H1 (cell line): ENCODE measurements at regions not wholly inside any gene's neighbourhood (a gene's known extent, or its start where the extent isn't known, plus 50 kb on each side); places are given as distances from the start of the nearest gene placed in this dataset.

Experiments used
- CTCF ChIA-PET: fragments of 300-600 bp; sonication (Branson Sonifier 250); formaldehyde crosslinking; loops from one replicate; lab custom pipeline; 2021; ENCODE audit not compliant: partially characterized antibody; lab: Charles Lee
- POLR2A ChIA-PET: fragments of 300-600 bp; sonication (Branson Sonifier 250); formaldehyde crosslinking; loops from one replicate; lab custom pipeline; 2021; ENCODE audit warnings: inconsistent platforms; ENCODE audit not compliant: partially characterized antibody; lab: Charles Lee
- DNase-seq, 2 experiments: peaks; one replicate each; pipeline versions ENCODE4 v3.0.0 to v3.0.0-alpha.2; 2010 to 2022; ENCODE audit warnings: low spot score in 2 of 2, low read depth in 1 of 2, mixed read lengths in 1 of 2
- FAIRE-seq: peaks from 2 replicates; lab custom pipeline; 2011; peaks lifted over from hg19 to GRCh38; lab: Jason Lieb, UNC
- H2AFZ ChIP-seq: 2 replicates; pipeline ENCODE4 v1.8.1; 2012; ENCODE audit warnings: low read length, inconsistent platforms
- H2AK5ac ChIP-seq: 2 replicates; pipeline ENCODE4 v1.6.1; 2013; ENCODE audit warnings: low read depth, low read length
- H2BK120ac ChIP-seq: replicated peaks from 2 replicates; pipeline ENCODE3; 2013; ENCODE audit warnings: low read depth, low read length, inconsistent platforms
- H2BK12ac ChIP-seq: 2 replicates; pipeline ENCODE4 v1.6.1; 2013; ENCODE audit warnings: low read depth, low read length
- H2BK15ac ChIP-seq: 2 replicates; pipeline ENCODE4 v1.6.1; 2013; ENCODE audit warnings: low read length
- H2BK20ac ChIP-seq: 2 replicates; pipeline ENCODE4 v1.6.1; 2013; ENCODE audit warnings: low read length
- H2BK5ac ChIP-seq: 2 replicates; pipeline ENCODE4 v1.6.1; 2013; ENCODE audit warnings: low read depth, low read length
- H3K14ac ChIP-seq: 2 replicates; pipeline ENCODE4 v1.6.1; 2013; ENCODE audit warnings: inconsistent platforms; ENCODE audit not compliant: insufficient read length
- H3K18ac ChIP-seq: 2 replicates; pipeline ENCODE4 v1.6.1; 2013; ENCODE audit warnings: low read length; ENCODE audit errors: extremely low read depth
- H3K23ac ChIP-seq: 2 replicates; pipeline ENCODE4 v1.6.1; 2013; ENCODE audit warnings: inconsistent platforms; ENCODE audit not compliant: insufficient read length
- H3K23me2 ChIP-seq: 2 replicates; pipeline ENCODE4 v1.6.1; 2013; ENCODE audit warnings: low read depth, low read length
- H3K27ac ChIP-seq: 2 replicates; pipeline ENCODE4 v1.6.1; 2011; ENCODE audit warnings: low read depth, low read length, inconsistent platforms
- H3K27me3 ChIP-seq, 4 experiments: replicated peaks in 1 of 4; 1 replicate in 1 of 4; 2 replicates in 3 of 4; pipeline versions ENCODE4 v1.6.1 to v1.8.1; 2011 to 2013; ENCODE audit warnings: low read length in 3 of 4, mild to moderate bottlenecking in 3 of 4, inconsistent platforms in 2 of 4, mixed read lengths in 2 of 4, moderate library complexity in 1 of 4; ENCODE audit not compliant: control insufficient read depth in 3 of 4, insufficient read depth in 3 of 4; ENCODE audit errors: extremely low read depth in 1 of 4
- H3K36me3 ChIP-seq, 4 experiments: 2 replicates each; pipeline versions ENCODE4 v1.6.1 to v1.8.1; 2011 to 2013; ENCODE audit warnings: mild to moderate bottlenecking in 4 of 4, low read length in 3 of 4, moderate library complexity in 2 of 4, control low read depth in 1 of 4, inconsistent platforms in 1 of 4; ENCODE audit not compliant: insufficient read depth in 4 of 4, control insufficient read depth in 2 of 4
- H3K4ac ChIP-seq: replicated peaks from 2 replicates; pipeline ENCODE3; 2013; ENCODE audit warnings: low read length, low read depth, mixed read lengths, inconsistent platforms; ENCODE audit not compliant: insufficient read length
- H3K4me1 ChIP-seq, 4 experiments: replicated peaks in 1 of 4; 1 replicate in 1 of 4; 2 replicates in 3 of 4; pipeline versions ENCODE4 v1.6.1 to v1.8.1; 2011 to 2013; ENCODE audit warnings: low read length in 3 of 4, inconsistent platforms in 2 of 4, mixed read lengths in 1 of 4; ENCODE audit not compliant: insufficient read depth in 4 of 4, control insufficient read depth in 3 of 4
- H3K4me2 ChIP-seq, 2 experiments: 2 replicates each; pipeline versions ENCODE4 v1.6.1 to v1.8.1; 2011 to 2013; ENCODE audit warnings: low read depth in 2 of 2, low read length in 2 of 2, control low read depth in 1 of 2, inconsistent platforms in 1 of 2, mild to moderate bottlenecking in 1 of 2; ENCODE audit not compliant: insufficient read depth in 1 of 2
- H3K4me3 ChIP-seq, 4 experiments: fragments of 200-600, 300-600 bp in 1 of 4; sonication (generic), shearing (Covaris generic), sonication (Bioruptor Twin) in 1 of 4; 2 replicates each; pipeline versions ENCODE4 v1.5.1 to v1.8.1; 2011 to 2016; ENCODE audit warnings: low read length in 4 of 4, low read depth in 3 of 4, control low read depth in 2 of 4, inconsistent platforms in 2 of 4, mild to moderate bottlenecking in 2 of 4, mixed read lengths in 1 of 4, moderate library complexity in 1 of 4; ENCODE audit not compliant: insufficient read depth in 2 of 4; ENCODE audit errors: extremely low read depth in 1 of 4
- H3K56ac ChIP-seq: replicated peaks from 2 replicates; pipeline ENCODE3; 2013; ENCODE audit warnings: low read depth, mild to moderate bottlenecking, mixed read lengths, low read length, inconsistent platforms; ENCODE audit not compliant: insufficient read length
- H3K79me1 ChIP-seq: 2 replicates; pipeline ENCODE4 v1.6.1; 2013; ENCODE audit warnings: low read depth, low read length, control low read depth
- H3K79me2 ChIP-seq, 2 experiments: 2 replicates each; pipeline versions ENCODE4 v1.6.1 to v1.8.1; 2012 to 2013; ENCODE audit warnings: low read length in 2 of 2, mild to moderate bottlenecking in 2 of 2, inconsistent platforms in 1 of 2; ENCODE audit not compliant: insufficient read depth in 2 of 2, control insufficient read depth in 1 of 2
- H3K9ac ChIP-seq, 4 experiments: replicated peaks in 1 of 4; 1 replicate in 1 of 4; 2 replicates in 3 of 4; pipeline versions ENCODE4 v1.6.1 to v1.8.1; 2011 to 2013; ENCODE audit warnings: low read depth in 3 of 4, low read length in 3 of 4, control low read depth in 2 of 4, mild to moderate bottlenecking in 2 of 4, moderate library complexity in 2 of 4, inconsistent platforms in 1 of 4; ENCODE audit errors: extremely low read depth in 1 of 4
- H3K9me3 ChIP-seq, 2 experiments: 2 replicates each; pipeline versions ENCODE4 v1.6.1 to v1.8.1; 2012 to 2013; ENCODE audit warnings: mild to moderate bottlenecking in 2 of 2, moderate library complexity in 2 of 2, control low read depth in 1 of 2, inconsistent platforms in 1 of 2, low read depth in 1 of 2, low read length in 1 of 2, mixed read lengths in 1 of 2; ENCODE audit not compliant: insufficient read depth in 2 of 2
- H4K20me1 ChIP-seq, 2 experiments: replicated peaks in 1 of 2; 2 replicates each; pipeline versions ENCODE3 to v1.8.1; 2011 to 2013; ENCODE audit warnings: inconsistent platforms in 2 of 2, low read length in 2 of 2, mild to moderate bottlenecking in 1 of 2; ENCODE audit not compliant: insufficient read depth in 2 of 2, control insufficient read depth in 1 of 2
- H4K5ac ChIP-seq: 2 replicates; pipeline ENCODE4 v1.6.1; 2013; ENCODE audit warnings: low read length, low read depth, mixed read lengths, inconsistent platforms; ENCODE audit not compliant: insufficient read length
- H4K8ac ChIP-seq: 2 replicates; pipeline ENCODE4 v1.8.0; 2013; ENCODE audit warnings: mild to moderate bottlenecking, moderate library complexity, low read length, inconsistent platforms; ENCODE audit not compliant: insufficient read depth; ENCODE audit errors: extremely low read depth
- H4K91ac ChIP-seq: replicated peaks from 2 replicates; pipeline ENCODE3; 2013; ENCODE audit warnings: low read length, mixed read lengths, inconsistent platforms; ENCODE audit not compliant: insufficient read length
- BACH1 ChIP-seq: IDR thresholded peaks from 2 replicates; pipeline ENCODE4 v1.6.1; 2012; ENCODE audit warnings: low read length, improper control_type of control experiment
- KDM5A ChIP-seq: fragments of 200-600 bp; IDR thresholded peaks from 2 replicates; pipeline ENCODE4 v1.7.1; 2012; ENCODE audit warnings: mild to moderate bottlenecking, low read length, inconsistent platforms, mixed read lengths
- PHF8 ChIP-seq: fragments of 200-600 bp; sonication (generic); conservative IDR thresholded peaks from 2 replicates; pipeline ENCODE4 v1.7.1; 2012; ENCODE audit warnings: low read depth, mild to moderate bottlenecking, inconsistent platforms, low read length, moderate library complexity
- RNF2 ChIP-seq: fragments of 200-900, 300-1000 bp; sonication (generic); IDR thresholded peaks from 2 replicates; pipeline ENCODE4 v1.7.1; 2016; ENCODE audit warnings: borderline replicate concordance, low read depth, mild to moderate bottlenecking, antibody characterized with exemption, low read length; ENCODE audit not compliant: poor library complexity, severe bottlenecking; ENCODE audit errors: missing control alignments
- SIRT6 ChIP-seq: IDR thresholded peaks from one replicate; pipeline ENCODE4 v1.7.1; 2012; ENCODE audit warnings: low read length, inconsistent platforms
- TEAD4 ChIP-seq: IDR thresholded peaks from 2 replicates; pipeline ENCODE4 v1.6.1; 2012; ENCODE audit warnings: low read depth, low read length, inconsistent platforms, mixed read lengths
- WGBS, 2 experiments: shearing (Covaris generic) in 1 of 2; methylation state at CpG; one replicate each; pipeline versions ENCODE4 v1.1.6 to v1.1.7; 2013 to 2015; ENCODE audit warnings: low lambda C conversion rate in 2 of 2, mixed read lengths in 2 of 2, inconsistent platforms in 1 of 2, low coverage in 1 of 2, missing lambda C conversion rate in 1 of 2; ENCODE audit not compliant: insufficient replicate concordance in 2 of 2, insufficient coverage in 1 of 2, insufficient read length in 1 of 2; ENCODE audit errors: extremely low coverage in 1 of 2, missing lambda C conversion rate in 1 of 2; 5-methylcytosine and 5-hydroxymethylcytosine counted together

- H3K4me3 ChIP-seq, result no peak overlapping the region
- no peaks in the 10 kb centered on the region; a peak in 1 of 7 replicates for H3K27me3 ChIP-seq
- H3K9ac ChIP-seq, result no peak overlapping the region
- H3K23ac ChIP-seq, result no peak overlapping the region
- no peak overlapping the region for H3K4me2 ChIP-seq
- ChIA-PET CTCF (no interaction called here), POLR2A (no interaction called here)
- H2BK20ac ChIP-seq, result no peak overlapping the region
- TF ChIP-seq BACH1 (no peak), KDM5A (no peak), SIRT6 (no peak), TEAD4 (no peak), PHF8 (no peak), RNF2 (no peak)
- H3K27ac ChIP-seq, result no peak overlapping the region
- H3K56ac ChIP-seq, result no peak overlapping the region
- no peak overlapping the region for H3K4ac ChIP-seq
- no peaks in the 10 kb centered on the region for H3K79me2 ChIP-seq
- H4K5ac ChIP-seq, result no peak overlapping the region
- no peak overlapping the region for H2AK5ac ChIP-seq
- no peak overlapping the region for H2BK5ac ChIP-seq
- no peak for FAIRE-seq
- no peak overlapping the region for H4K91ac ChIP-seq
- H4K8ac ChIP-seq, result no peak overlapping the region
- H3K18ac ChIP-seq, result no peak overlapping the region; the same call in 1 of the 2 replicates
- H3K9me3 ChIP-seq, result no peaks in the 10 kb centered on the region
- H2BK15ac ChIP-seq, result no peak overlapping the region
- H3K79me1 ChIP-seq, result no peaks in the 10 kb centered on the region
- H3K4me1 ChIP-seq, result no peaks in the 10 kb centered on the region
- H4K20me1 ChIP-seq, result no peaks in the 10 kb centered on the region
- H3K14ac ChIP-seq, result no peak overlapping the region
- no peak overlapping the region for H2BK120ac ChIP-seq
- no peak for DNase-seq
- H2BK12ac ChIP-seq, result no peak overlapping the region
- no peaks in the 10 kb centered on the region for H3K36me3 ChIP-seq
- H2AFZ ChIP-seq, result no peak overlapping the region
- 81% methylated on average over 11 of the region's 11 CpGs; no CpG with 5 or more reads in 1 of the 2 experiments for WGBS, 2 experiments
- no peaks in the 10 kb centered on the region for H3K23me2 ChIP-seq
These were observed 189.8 kb upstream of the SALL3 start for GRCh38 chr18:78789850-78790249.
